ENCODE measurements at regions not wholly inside any gene's neighbourhood (a gene's known extent, or its start where the extent isn't known, plus 50 kb on each side); places are given as distances from the start of the nearest gene placed in this dataset.
A peak's percentile ranks its signal among the peaks of the same experiment; 100 is the strongest.
"Not testable (repeated sequence)": the region's sequence is repeated elsewhere in the genome, so short reads cannot be mapped to it uniquely, and the experiment has no call there.

DNA sequence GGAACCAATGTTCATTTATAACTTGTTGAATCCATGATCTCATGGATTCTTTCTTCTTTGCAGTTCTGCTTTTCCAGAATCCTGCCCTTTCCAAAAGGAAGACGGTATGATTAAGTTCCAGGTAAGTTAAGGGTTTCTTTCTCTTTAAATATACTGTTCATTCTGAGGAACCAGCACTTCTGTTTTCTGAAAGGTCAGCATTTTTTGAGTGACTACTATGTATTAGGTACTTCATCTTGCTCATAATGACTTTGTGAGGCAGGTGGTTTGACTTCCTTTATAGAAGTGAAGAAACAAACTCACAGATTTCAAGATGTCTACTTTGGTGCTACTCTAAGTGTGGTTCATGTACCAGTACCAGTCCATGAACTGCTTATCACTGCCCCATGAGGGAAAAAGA lies 107.4 kb upstream of the GPR39 start:
- POLR2A ChIA-PET; CTCF ChIA-PET (ENCODE audit: low intra/inter-chr PET ratio, low total read pairs); in situ Hi-C loops (cut with HindIII; ENCODE audit: extremely low pct_ligation_motif_present, low pct_unique_long_range_greater_than_20kb): not testable (repeated sequence)

GRCh38 chr2:132315546-132315945 lies 101.1 kb upstream of the GPR39 start:
- H3K79me2 ChIP-seq (ENCODE audit: insufficient read depth, low read length); H2AFZ ChIP-seq (ENCODE audit: low read length); in situ Hi-C loops (cut with HindIII; ENCODE audit: extremely low pct_ligation_motif_present, low pct_unique_long_range_greater_than_20kb); H3K9ac ChIP-seq (ENCODE audit: insufficient read depth, low read depth, low read length); H3K4me2 ChIP-seq (ENCODE audit: low read depth, low read length); H4K20me1 ChIP-seq (ENCODE audit: insufficient read depth, low read length); H3K27me3 ChIP-seq (ENCODE audit: control insufficient read depth in 1 of 2, insufficient read depth in 2 of 2, low read length in 2 of 2); H3K36me3 ChIP-seq (replicated peaks in 1 of 2; ENCODE audit: control insufficient read depth in 1 of 2, insufficient read depth in 2 of 2, low read length in 2 of 2); H3K4me3 ChIP-seq (replicated peaks in 1 of 3; ENCODE audit: insufficient read depth in 1 of 3, low read depth in 2 of 3, low read length in 3 of 3); H3K27ac ChIP-seq (ENCODE audit: extremely low read length, insufficient read depth, low read length); DNase-seq (ENCODE audit: low spot score); BruUV-seq (replicated peaks); CTCF ChIA-PET (ENCODE audit: low intra/inter-chr PET ratio, low total read pairs); FAIRE-seq; intact Hi-C loops (cut with micrococcal nuclease; ENCODE audit: unreplicated experiment); ATAC-seq; H3K4me1 ChIP-seq (ENCODE audit: insufficient read depth, low read length); POLR2A ChIA-PET; H3K9me3 ChIP-seq (ENCODE audit: low read length): not testable (repeated sequence)
- 12% methylated on average over 2 of the region's 2 CpGs for WGBS (ENCODE audit: low lambda C conversion rate)

More for the DNA sequence above, 107.4 kb upstream of the GPR39 start:
- H4K20me1 ChIP-seq (ENCODE audit: insufficient read depth, low read length); H3K27me3 ChIP-seq (ENCODE audit: control insufficient read depth in 1 of 2, insufficient read depth in 2 of 2, low read length in 2 of 2); H3K4me1 ChIP-seq (ENCODE audit: insufficient read depth, low read length); DNase-seq (ENCODE audit: low spot score); FAIRE-seq; H3K79me2 ChIP-seq (ENCODE audit: insufficient read depth, low read length); H3K4me2 ChIP-seq (ENCODE audit: low read depth, low read length); H3K9me3 ChIP-seq (ENCODE audit: low read length); H2AFZ ChIP-seq (ENCODE audit: low read length); H3K4me3 ChIP-seq (replicated peaks in 1 of 3; ENCODE audit: insufficient read depth in 1 of 3, low read depth in 2 of 3, low read length in 3 of 3); intact Hi-C loops (cut with micrococcal nuclease; ENCODE audit: unreplicated experiment); H3K27ac ChIP-seq (ENCODE audit: extremely low read length, insufficient read depth, low read length); H3K9ac ChIP-seq (ENCODE audit: insufficient read depth, low read depth, low read length); H3K36me3 ChIP-seq (replicated peaks in 1 of 2; ENCODE audit: control insufficient read depth in 1 of 2, insufficient read depth in 2 of 2, low read length in 2 of 2); BruUV-seq (replicated peaks); ATAC-seq: not testable (repeated sequence)
- TF ChIP-seq MAFF (IDR thresholded peaks at IDR 0.05; ENCODE audit: low read depth, low read length): peak; percentile 74
- TF ChIP-seq MAFK (conservative IDR thresholded peaks at IDR 0.05 in 1 of 2, IDR thresholded peaks at IDR 0.05 in 1 of 2; ENCODE audit: low read length in 2 of 2): peak; percentile 67 to 76
- WGBS (ENCODE audit: low lambda C conversion rate): 0% methylated on average over 1 of the region's 1 CpG

- H4K20me1 ChIP-seq (ENCODE audit: insufficient read depth, low read length); BruUV-seq (replicated peaks); H3K9ac ChIP-seq (ENCODE audit: insufficient read depth, low read depth, low read length); H3K4me2 ChIP-seq (ENCODE audit: low read depth, low read length); CTCF ChIA-PET (ENCODE audit: low intra/inter-chr PET ratio, low total read pairs); FAIRE-seq; H3K4me1 ChIP-seq (ENCODE audit: insufficient read depth, low read length); H3K27me3 ChIP-seq (ENCODE audit: control insufficient read depth in 1 of 2, insufficient read depth in 2 of 2, low read length in 2 of 2); H2AFZ ChIP-seq (ENCODE audit: low read length); DNase-seq (ENCODE audit: low spot score); H3K9me3 ChIP-seq (ENCODE audit: low read length); H3K36me3 ChIP-seq (replicated peaks in 1 of 2; ENCODE audit: control insufficient read depth in 1 of 2, insufficient read depth in 2 of 2, low read length in 2 of 2); H3K27ac ChIP-seq (ENCODE audit: extremely low read length, insufficient read depth, low read length); H3K4me3 ChIP-seq (replicated peaks in 1 of 3; ENCODE audit: insufficient read depth in 1 of 3, low read depth in 2 of 3, low read length in 3 of 3); in situ Hi-C loops (cut with HindIII; ENCODE audit: extremely low pct_ligation_motif_present, low pct_unique_long_range_greater_than_20kb); intact Hi-C loops (cut with micrococcal nuclease; ENCODE audit: unreplicated experiment); H3K79me2 ChIP-seq (ENCODE audit: insufficient read depth, low read length); POLR2A ChIA-PET; ATAC-seq: not testable (repeated sequence)
- 9% methylated on average over 5 of the region's 6 CpGs for WGBS (ENCODE audit: low lambda C conversion rate)
Observed at GRCh38 chr2:132317026-132317680, 99.5 kb upstream of the GPR39 start.

GRCh38 chr2:132318481-132318880 lies 98.1 kb upstream of the GPR39 start:
- DNase-seq (ENCODE audit: low spot score); H3K4me1 ChIP-seq (ENCODE audit: insufficient read depth, low read length); BruUV-seq (replicated peaks); H3K9me3 ChIP-seq (ENCODE audit: low read length); H3K27ac ChIP-seq (ENCODE audit: extremely low read length, insufficient read depth, low read length); FAIRE-seq; CTCF ChIA-PET (ENCODE audit: low intra/inter-chr PET ratio, low total read pairs); H3K36me3 ChIP-seq (replicated peaks in 1 of 2; ENCODE audit: control insufficient read depth in 1 of 2, insufficient read depth in 2 of 2, low read length in 2 of 2); H3K27me3 ChIP-seq (ENCODE audit: control insufficient read depth in 1 of 2, insufficient read depth in 2 of 2, low read length in 2 of 2); H3K9ac ChIP-seq (ENCODE audit: insufficient read depth, low read depth, low read length); POLR2A ChIA-PET; intact Hi-C loops (cut with micrococcal nuclease; ENCODE audit: unreplicated experiment); H3K79me2 ChIP-seq (ENCODE audit: insufficient read depth, low read length); in situ Hi-C loops (cut with HindIII; ENCODE audit: extremely low pct_ligation_motif_present, low pct_unique_long_range_greater_than_20kb); H3K4me2 ChIP-seq (ENCODE audit: low read depth, low read length); H3K4me3 ChIP-seq (replicated peaks in 1 of 3; ENCODE audit: insufficient read depth in 1 of 3, low read depth in 2 of 3, low read length in 3 of 3); H4K20me1 ChIP-seq (ENCODE audit: insufficient read depth, low read length); H2AFZ ChIP-seq (ENCODE audit: low read length); ATAC-seq: not testable (repeated sequence)
- WGBS (ENCODE audit: low lambda C conversion rate): 2% methylated on average over 4 of the region's 4 CpGs
